Body of pancreas (tissue), 4 donors: ENCODE measurements at regions not wholly inside any gene's neighbourhood (a gene's known extent, or its start where the extent isn't known, plus 50 kb on each side); places are given as distances from the start of the nearest gene placed in this dataset.

ENCODE experiments used
- ATAC-seq: fragments of 150-250 bp; one replicate; pipeline ENCODE4 v1.9.1; 2016
- DNase-seq, 4 donors: peaks; one replicate each; pipeline ENCODE4 v3.0.0-alpha.2; 2019
- H3K27ac ChIP-seq, 4 donors: fragments of 200-600 bp; sonication (generic); 1 replicate in 3 of 4; 2 replicates in 1 of 4; pipeline versions ENCODE4 v1.5.1 to v1.6.1; 2016 to 2019; ENCODE audit warnings: mild to moderate bottlenecking in 1 of 4, mixed read lengths in 1 of 4, moderate library complexity in 1 of 4
- H3K27me3 ChIP-seq, 2 donors: fragments of 200-600 bp; sonication (generic); one replicate each; pipeline ENCODE4 v1.6.0; 2016; ENCODE audit warnings: mild to moderate bottlenecking in 1 of 2
- H3K36me3 ChIP-seq, 2 donors: fragments of 200-600 bp; sonication (generic); replicated peaks in 1 of 2; 2 replicates each; pipeline ENCODE4 v1.5.1; 2016; ENCODE audit warnings: low read depth in 2 of 2; ENCODE audit not compliant: insufficient read depth in 1 of 2
- H3K4me1 ChIP-seq: fragments of 200-600 bp; sonication (generic); one replicate; pipeline ENCODE4 v1.6.0; 2016
- H3K4me3 ChIP-seq, 2 donors: fragments of 200-600 bp; sonication (generic); 1 replicate in 1 of 2; 2 replicates in 1 of 2; pipeline ENCODE4 v1.5.1; 2016 to 2019
- H3K9me3 ChIP-seq, 3 donors: fragments of 200-600 bp; sonication (generic); 1 replicate in 2 of 3; 2 replicates in 1 of 3; pipeline ENCODE4 v1.5.1; 2016
- POLR2A ChIP-seq, 3 donors: fragments of 450-650 bp; IDR thresholded peaks; one replicate each; pipeline ENCODE4 v1.6.1; 2016; ENCODE audit warnings: antibody characterized with exemption in 3 of 3, mild to moderate bottlenecking in 2 of 3
- WGBS, 2 donors: methylation state at CpG; one replicate each; pipeline ENCODE4 v1.1.5; 2017; 5-methylcytosine and 5-hydroxymethylcytosine counted together
- intact Hi-C: fragments of 100-400 bp; cut with DNase I; formaldehyde crosslinking; loops from one replicate; pipeline ENCODE4 v1.15.1; 2023
- TF ChIP-seq, protein P1 (sequence below), 7 experiments: fragments of 450-650 bp in 4 of 7; fragments of 200-600 bp in 3 of 7; sonication (generic) in 3 of 7; IDR thresholded peaks; one replicate each; pipeline ENCODE4 v1.5.1; 2016 to 2019; ENCODE audit warnings: antibody characterized with exemption in 7 of 7

DNA sequence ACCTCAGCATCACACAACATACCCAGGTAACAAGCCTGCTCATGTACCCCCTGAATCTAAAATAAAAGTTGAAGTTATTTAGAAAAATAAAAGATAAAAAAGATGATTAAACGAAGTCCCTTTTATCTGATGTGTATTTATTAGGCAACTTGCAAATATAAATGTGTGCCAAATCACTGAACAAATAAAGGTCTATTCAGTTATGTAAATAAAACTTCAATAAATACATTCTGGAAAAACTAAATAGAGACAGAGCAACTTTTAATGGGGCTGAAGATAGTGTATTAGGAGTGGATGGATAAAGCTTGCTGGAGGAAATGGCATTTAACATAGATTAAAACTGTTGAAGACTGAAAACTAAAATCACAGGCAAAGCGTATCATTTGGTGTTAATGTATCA, 678.0 kb upstream of the GRM7 start:
- WGBS, 2 donors: 36 to 37% methylated on average over 2 of the region's 2 CpGs
- Histone ChIP-seq H3K4me3 (no peak overlapping the region), H3K27me3 (no peaks in the 10 kb centered on the region), H3K27ac (no peak overlapping the region), H3K36me3 (no peaks in the 10 kb centered on the region), H3K9me3 (no peaks in the 10 kb centered on the region), H3K4me1 (no peaks in the 10 kb centered on the region)
- DNase-seq (no peak), ATAC-seq (no peak)
- intact Hi-C loops: no loop called here
- TF ChIP-seq, protein P1, sequence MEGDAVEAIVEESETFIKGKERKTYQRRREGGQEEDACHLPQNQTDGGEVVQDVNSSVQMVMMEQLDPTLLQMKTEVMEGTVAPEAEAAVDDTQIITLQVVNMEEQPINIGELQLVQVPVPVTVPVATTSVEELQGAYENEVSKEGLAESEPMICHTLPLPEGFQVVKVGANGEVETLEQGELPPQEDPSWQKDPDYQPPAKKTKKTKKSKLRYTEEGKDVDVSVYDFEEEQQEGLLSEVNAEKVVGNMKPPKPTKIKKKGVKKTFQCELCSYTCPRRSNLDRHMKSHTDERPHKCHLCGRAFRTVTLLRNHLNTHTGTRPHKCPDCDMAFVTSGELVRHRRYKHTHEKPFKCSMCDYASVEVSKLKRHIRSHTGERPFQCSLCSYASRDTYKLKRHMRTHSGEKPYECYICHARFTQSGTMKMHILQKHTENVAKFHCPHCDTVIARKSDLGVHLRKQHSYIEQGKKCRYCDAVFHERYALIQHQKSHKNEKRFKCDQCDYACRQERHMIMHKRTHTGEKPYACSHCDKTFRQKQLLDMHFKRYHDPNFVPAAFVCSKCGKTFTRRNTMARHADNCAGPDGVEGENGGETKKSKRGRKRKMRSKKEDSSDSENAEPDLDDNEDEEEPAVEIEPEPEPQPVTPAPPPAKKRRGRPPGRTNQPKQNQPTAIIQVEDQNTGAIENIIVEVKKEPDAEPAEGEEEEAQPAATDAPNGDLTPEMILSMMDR (IDR thresholded peaks at IDR 0.05): no peak
- TF ChIP-seq POLR2A (IDR thresholded peaks at IDR 0.05): no peak

DNA sequence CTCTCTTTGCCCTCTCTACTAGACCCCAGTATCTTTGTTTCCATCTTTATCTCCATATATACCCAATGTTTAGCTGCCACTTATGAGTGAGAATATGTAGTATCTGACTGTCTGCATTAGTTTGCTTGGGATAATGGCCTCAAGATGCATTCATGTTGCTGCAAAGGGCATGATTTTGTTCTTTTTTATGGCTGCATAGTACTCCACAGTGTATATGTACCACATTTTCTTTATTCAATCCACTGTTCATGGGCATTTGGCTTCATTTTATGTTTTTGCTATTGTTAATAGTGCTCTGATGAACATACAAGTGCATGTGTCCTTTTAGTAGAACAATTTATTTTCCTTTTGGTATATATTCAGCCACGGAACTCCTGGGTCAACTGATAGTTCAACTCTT, 671.5 kb upstream of the GRM7 start:
- TF ChIP-seq, protein P1 (IDR thresholded peaks at IDR 0.05): no peak
- TF ChIP-seq POLR2A (IDR thresholded peaks at IDR 0.05): no peak
- Histone ChIP-seq H3K27me3 (no peaks in the 10 kb centered on the region), H3K9me3 (no peaks in the 10 kb centered on the region), H3K27ac (no peak overlapping the region), H3K36me3 (no peaks in the 10 kb centered on the region), H3K4me1 (no peaks in the 10 kb centered on the region), H3K4me3 (no peak overlapping the region)
- ATAC-seq (no peak), DNase-seq (no peak)
- intact Hi-C loops: no loop called here
- WGBS, 2 donors: 89 to 100% methylated on average over 1 of the region's 1 CpG

DNA sequence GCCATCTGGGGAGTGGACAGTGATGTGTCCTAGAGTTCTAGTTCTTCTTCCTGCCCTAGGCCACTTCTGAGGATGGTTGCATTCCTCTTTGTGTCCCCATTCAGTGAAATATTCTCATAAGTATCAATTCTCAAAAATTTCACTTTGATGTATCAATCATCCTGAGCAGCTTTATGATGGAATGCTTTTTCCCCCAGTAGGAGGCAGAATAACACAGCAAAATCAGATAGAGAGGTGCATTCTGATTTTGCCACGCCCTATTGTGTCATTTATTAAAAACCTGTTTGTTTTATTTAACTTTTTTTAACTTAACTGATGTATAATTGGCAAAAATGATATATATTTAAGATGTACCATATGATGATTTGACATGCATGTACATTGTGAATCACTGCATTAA, 656.0 kb upstream of the GRM7 start:
- Histone ChIP-seq H3K36me3 (no peaks in the 10 kb centered on the region), H3K4me1 (no peaks in the 10 kb centered on the region), H3K9me3 (no peaks in the 10 kb centered on the region), H3K27me3 (no peaks in the 10 kb centered on the region), H3K4me3 (no peak overlapping the region), H3K27ac (no peak overlapping the region)
- DNase-seq: no peak
- ATAC-seq: no peak
- WGBS, 2 donors: 32 to 38% methylated on average over 1 of the region's 1 CpG
- intact Hi-C loops: no loop called here
- TF ChIP-seq POLR2A (IDR thresholded peaks at IDR 0.05): no peak
- TF ChIP-seq, protein P1 (IDR thresholded peaks at IDR 0.05): peak in 3 of 7 experiments; percentile 39 to 49 (median 42)

DNA sequence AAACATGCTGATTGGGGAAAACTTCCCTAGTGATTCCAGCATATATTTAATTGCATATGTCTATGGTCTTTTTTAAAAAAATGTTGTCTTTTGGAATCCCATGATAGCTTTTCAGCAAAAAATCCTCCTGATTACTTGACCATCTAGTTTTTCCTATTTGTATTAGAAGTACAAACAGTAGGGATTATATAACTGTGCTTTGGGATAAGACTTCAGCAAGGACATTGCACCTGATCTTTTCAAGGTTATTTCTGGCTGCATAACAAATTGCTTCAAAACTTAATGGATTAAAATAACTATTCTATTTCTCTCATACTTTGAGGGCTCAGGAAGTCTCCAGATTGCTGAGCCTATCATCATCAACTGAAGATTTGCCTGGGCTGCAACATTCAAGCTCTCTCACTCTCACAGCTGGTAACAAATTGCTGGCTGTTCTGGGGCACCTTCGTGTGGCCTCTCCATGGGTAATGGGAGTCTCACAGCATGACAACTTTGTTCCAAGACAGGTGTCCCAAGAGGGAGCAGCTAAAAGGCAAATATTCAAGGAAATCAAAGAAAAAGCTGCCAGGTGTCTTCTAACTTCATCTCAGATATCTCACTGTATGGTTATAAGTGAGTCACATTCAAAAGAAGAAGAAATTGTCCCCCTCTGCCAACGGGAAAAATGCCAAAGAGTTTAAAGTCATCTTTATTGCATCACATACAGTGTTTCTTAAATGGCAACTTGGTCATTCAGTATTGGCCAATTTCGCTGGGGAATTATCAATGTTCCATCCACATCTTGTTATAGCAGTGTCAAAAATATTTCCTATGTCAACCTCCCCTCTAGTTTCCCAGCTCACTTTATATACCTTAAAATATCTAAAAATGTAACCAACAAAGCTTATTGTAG, 644.5 kb upstream of the GRM7 start:
- TF ChIP-seq, protein P1 (IDR thresholded peaks at IDR 0.05): no peak
- TF ChIP-seq POLR2A (IDR thresholded peaks at IDR 0.05): no peak
- no peaks in the 10 kb centered on the region for H3K36me3 ChIP-seq
- peak overlapping the region in 2 of 4 donors; percentile 47 to 57 for H3K27ac ChIP-seq
- no peaks in the 10 kb centered on the region for H3K27me3 ChIP-seq
- DNase-seq: peak in 3 of 4 donors; percentile 6 to 12 (median 8)
- intact Hi-C loops: no loop called here
- H3K4me3 ChIP-seq: no peak overlapping the region
- peaks cover 17% of the 10 kb centered on the region for H3K4me1 ChIP-seq
- peak; percentile 74 for ATAC-seq
- 22 to 25% methylated on average over 3 of the region's 3 CpGs for WGBS, 2 donors
- no peaks in the 10 kb centered on the region for H3K9me3 ChIP-seq

DNA sequence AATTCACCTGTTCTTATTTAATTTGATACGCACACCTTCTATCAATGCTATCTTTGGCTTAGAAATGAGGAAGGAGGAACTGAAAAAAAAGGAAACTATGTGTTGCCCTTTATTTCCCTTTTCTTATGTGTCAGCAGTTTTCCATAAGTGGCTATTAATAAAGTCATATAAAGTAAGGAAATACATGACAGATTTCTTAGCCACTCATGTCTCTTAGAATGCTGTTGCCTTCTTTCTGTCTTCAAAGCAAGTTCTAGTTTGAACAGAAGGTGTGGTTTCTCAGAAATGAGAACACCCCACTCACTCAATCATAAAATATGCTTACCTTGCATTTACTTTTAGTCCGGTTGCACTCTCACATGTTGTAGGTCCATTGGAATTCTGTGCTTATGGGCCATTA, 640.5 kb upstream of the GRM7 start:
- H3K27ac ChIP-seq: no peak overlapping the region
- H3K36me3 ChIP-seq: no peaks in the 10 kb centered on the region
- H3K27me3 ChIP-seq: no peaks in the 10 kb centered on the region
- ATAC-seq (no peak), DNase-seq (no peak)
- WGBS, 2 donors: 42 to 62% methylated on average over 2 of the region's 2 CpGs
- peaks cover 24% of the 10 kb centered on the region for H3K4me1 ChIP-seq
- TF ChIP-seq POLR2A (IDR thresholded peaks at IDR 0.05): no peak
- TF ChIP-seq, protein P1 (IDR thresholded peaks at IDR 0.05): no peak
- intact Hi-C loops: no loop called here
- H3K9me3 ChIP-seq: no peaks in the 10 kb centered on the region
- no peak overlapping the region for H3K4me3 ChIP-seq
